CD8-positive, alpha-beta memory T cell (primary cell): ENCODE measurements at regions not wholly inside any gene's neighbourhood (a gene's known extent, or its start where the extent isn't known, plus 50 kb on each side); places are given as distances from the start of the nearest gene placed in this dataset.
"Not testable (repeated sequence)": the region's sequence is repeated elsewhere in the genome, so short reads cannot be mapped to it uniquely, and the experiment has no call there.

Experiments used
- CTCF ChIA-PET: fragments of 350-600 bp; sonication (Branson Sonifier 250); formaldehyde crosslinking; loops from one replicate; lab custom pipeline; 2021; ENCODE audit warnings: antibody characterized with exemption; lab: Charles Lee
- POLR2A ChIA-PET: fragments of 350-600 bp; sonication (Branson Sonifier 250); formaldehyde crosslinking; loops from one replicate; lab custom pipeline; 2021; ENCODE audit warnings: antibody characterized with exemption; lab: Charles Lee
- DNase-seq, 5 donors: peaks; one replicate each; pipeline versions ENCODE4 v3.0.0 to v3.0.0-alpha.2; 2020 to 2022; ENCODE audit warnings: mixed read lengths in 1 of 5
- H3K27ac ChIP-seq: one replicate; pipeline ENCODE4 v1.7.0; 2013; ENCODE audit warnings: low read depth, mild to moderate bottlenecking, low read length, moderate library complexity
- H3K27me3 ChIP-seq: 2 replicates; pipeline ENCODE4 v1.7.0; 2013; ENCODE audit warnings: low read length, mild to moderate bottlenecking; ENCODE audit not compliant: insufficient read depth, poor library complexity, severe bottlenecking
- H3K36me3 ChIP-seq: 2 replicates; pipeline ENCODE4 v1.7.0; 2013; ENCODE audit warnings: mild to moderate bottlenecking, low read length, moderate library complexity; ENCODE audit not compliant: insufficient read depth
- H3K4me1 ChIP-seq: 2 replicates; pipeline ENCODE4 v1.7.0; 2013; ENCODE audit warnings: mild to moderate bottlenecking, low read length, moderate library complexity; ENCODE audit not compliant: insufficient read depth
- H3K4me3 ChIP-seq: 2 replicates; pipeline ENCODE4 v1.7.0; 2013; ENCODE audit warnings: mild to moderate bottlenecking, low read length
- H3K9me3 ChIP-seq: 2 replicates; pipeline ENCODE4 v1.7.0; 2013; ENCODE audit warnings: mild to moderate bottlenecking, low read length
- H3K27ac Mint-ChIP-seq, 8 donors: one replicate each; pipeline ENCODE4 v1.8.0; 2020 to 2021; ENCODE audit warnings: mixed read lengths in 8 of 8, mild to moderate bottlenecking in 6 of 8, inconsistent platforms in 3 of 8, moderate library complexity in 3 of 8
- H3K27me3 Mint-ChIP-seq, 2 donors: one replicate each; pipeline ENCODE4 v1.8.0; 2020 to 2021; ENCODE audit warnings: mixed read lengths in 2 of 2, mild to moderate bottlenecking in 1 of 2, moderate library complexity in 1 of 2
- H3K36me3 Mint-ChIP-seq, 3 donors: one replicate each; pipeline ENCODE4 v1.8.0; 2020 to 2021; ENCODE audit warnings: mixed read lengths in 3 of 3, inconsistent platforms in 1 of 3, mild to moderate bottlenecking in 1 of 3
- H3K4me1 Mint-ChIP-seq, 3 donors: one replicate each; pipeline ENCODE4 v1.8.0; 2020 to 2021; ENCODE audit warnings: mixed read lengths in 3 of 3, inconsistent platforms in 1 of 3, mild to moderate bottlenecking in 1 of 3
- H3K4me3 Mint-ChIP-seq, 7 donors: one replicate each; pipeline ENCODE4 v1.8.0; 2020 to 2021; ENCODE audit warnings: mixed read lengths in 7 of 7, mild to moderate bottlenecking in 6 of 7, moderate library complexity in 4 of 7, inconsistent platforms in 2 of 7
- H3K9me3 Mint-ChIP-seq, 5 donors: one replicate each; pipeline ENCODE4 v1.8.0; 2020 to 2022; ENCODE audit warnings: mixed read lengths in 5 of 5, mild to moderate bottlenecking in 3 of 5, moderate library complexity in 2 of 5, inconsistent platforms in 1 of 5

DNA sequence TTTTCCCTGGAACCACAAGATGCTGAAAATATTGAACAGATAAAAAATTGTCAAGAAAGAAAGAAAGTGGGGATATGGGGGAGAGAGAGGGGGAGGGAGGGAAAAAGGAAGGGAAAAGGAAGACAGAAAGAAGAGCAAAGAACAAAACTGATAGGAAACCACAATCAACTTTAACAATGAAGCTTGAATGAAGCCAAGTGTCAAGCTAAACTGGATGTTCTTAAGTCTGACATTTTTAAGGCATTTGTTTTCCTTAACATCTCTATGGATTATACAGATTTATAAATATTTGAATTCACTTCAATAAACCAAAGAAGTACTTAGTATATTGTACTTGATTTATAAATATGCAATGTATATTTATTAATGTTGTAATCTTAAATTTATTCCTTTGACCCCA lies 197.6 kb upstream of the SMLR1 start:
- Mint-ChIP-seq H3K27ac (peak overlapping the region in 1 of 8 donors; percentile 0), H3K27me3 (peaks cover 0 to 3% of the 10 kb centered on the region in 2 donors), H3K9me3 (no peaks in the 10 kb centered on the region), H3K4me1 (peaks cover 0 to 15% (median 8%) of the 10 kb centered on the region in 3 donors), H3K4me3 (no peak overlapping the region), H3K36me3 (peaks cover 0 to 3% (median 0%) of the 10 kb centered on the region in 3 donors)
- Histone ChIP-seq H3K36me3 (no peaks in the 10 kb centered on the region), H3K4me1 (no peaks in the 10 kb centered on the region), H3K9me3 (no peaks in the 10 kb centered on the region), H3K4me3 (no peak overlapping the region), H3K27me3 (no peaks in the 10 kb centered on the region), H3K27ac (no peak overlapping the region)
- ChIA-PET CTCF (no interaction called here), POLR2A (no interaction called here)
- DNase-seq: no peak

DNA sequence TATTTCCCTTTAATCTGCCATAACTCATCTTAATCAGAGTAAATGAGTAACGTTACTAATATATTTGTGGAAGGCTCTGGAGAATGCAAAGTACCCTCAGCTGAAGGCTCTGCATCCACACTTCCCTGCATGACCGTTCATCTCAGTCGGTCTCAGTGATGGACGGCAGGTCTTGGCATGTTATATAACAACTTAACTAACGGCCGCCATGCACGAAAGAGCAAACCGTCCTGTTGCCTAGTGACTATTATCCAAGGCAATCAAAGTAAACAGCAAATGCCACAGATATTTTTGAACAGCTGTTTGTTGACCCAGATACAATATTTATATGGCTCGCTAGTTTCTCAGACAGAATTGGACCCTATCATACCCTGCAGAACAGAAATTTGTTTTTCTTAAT lies 194.9 kb upstream of the SMLR1 start:
- Mint-ChIP-seq H3K9me3 (peaks cover 0 to 12% (median 5%) of the 10 kb centered on the region in 5 donors), H3K36me3 (peaks cover 0 to 11% (median 0%) of the 10 kb centered on the region in 3 donors), H3K27ac (no peak overlapping the region), H3K4me1 (peaks cover 0 to 5% (median 0%) of the 10 kb centered on the region in 3 donors), H3K27me3 (no peaks in the 10 kb centered on the region), H3K4me3 (no peak overlapping the region)
- Histone ChIP-seq H3K4me1 (no peaks in the 10 kb centered on the region), H3K4me3 (no peak overlapping the region), H3K9me3 (no peaks in the 10 kb centered on the region), H3K36me3 (no peaks in the 10 kb centered on the region), H3K27me3 (no peaks in the 10 kb centered on the region), H3K27ac (no peak overlapping the region)
- DNase-seq: no peak
- CTCF ChIA-PET: no interaction called here
- POLR2A ChIA-PET: no interaction called here

DNA sequence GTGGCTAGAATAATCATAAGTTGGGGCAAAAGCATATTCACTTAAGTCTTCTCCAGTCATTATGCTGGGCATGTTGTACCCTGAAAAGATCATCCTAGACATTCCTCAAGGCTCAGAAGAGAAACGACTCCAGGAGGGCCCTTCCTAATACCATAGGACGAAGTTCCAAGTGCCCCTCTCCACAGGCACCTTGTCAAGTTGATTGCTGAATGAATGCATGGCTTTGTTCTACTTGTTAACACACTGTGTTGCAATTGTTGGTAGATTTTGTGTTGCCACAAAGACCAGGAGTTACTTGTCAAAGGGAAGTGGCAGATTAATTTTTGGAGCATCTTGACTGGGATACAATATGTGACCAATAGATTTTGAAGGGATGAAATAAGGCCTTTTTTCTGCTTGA lies 194.3 kb upstream of the SMLR1 start:
- DNase-seq: no peak
- no peak overlapping the region for H3K27ac ChIP-seq
- no peaks in the 10 kb centered on the region for H3K9me3 ChIP-seq
- H3K4me3 ChIP-seq: no peak overlapping the region
- peaks cover 0 to 5% (median 0%) of the 10 kb centered on the region in 3 donors for H3K4me1 Mint-ChIP-seq
- H3K4me3 Mint-ChIP-seq: no peak overlapping the region
- no peak overlapping the region for H3K27ac Mint-ChIP-seq
- H3K27me3 ChIP-seq: no peaks in the 10 kb centered on the region
- POLR2A ChIA-PET: no interaction called here
- no peaks in the 10 kb centered on the region for H3K27me3 Mint-ChIP-seq
- CTCF ChIA-PET: no interaction called here
- peaks cover 0 to 15% (median 0%) of the 10 kb centered on the region in 3 donors for H3K36me3 Mint-ChIP-seq
- peaks cover 3 to 12% (median 5%) of the 10 kb centered on the region in 5 donors for H3K9me3 Mint-ChIP-seq
- no peaks in the 10 kb centered on the region for H3K4me1 ChIP-seq
- H3K36me3 ChIP-seq: no peaks in the 10 kb centered on the region

DNA sequence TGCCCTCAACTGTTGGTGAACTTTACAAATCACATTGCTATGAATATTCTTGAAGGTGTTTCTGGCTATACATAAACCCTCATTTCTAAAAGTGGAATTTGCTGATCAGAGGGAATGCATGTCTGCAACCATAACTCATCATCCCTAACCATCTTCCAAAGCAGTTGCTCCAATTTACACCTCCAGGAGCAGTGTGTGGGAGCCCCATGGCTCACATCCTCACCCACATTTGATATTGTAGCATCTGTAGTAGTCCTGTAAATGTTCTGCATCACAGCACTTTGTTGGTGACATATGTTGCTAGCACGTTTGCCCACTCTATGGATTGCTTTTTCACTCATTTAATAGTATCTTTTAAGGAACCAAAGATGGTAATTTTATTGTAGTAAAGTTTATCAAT lies 183.8 kb upstream of the SMLR1 start:
- ChIA-PET POLR2A (no interaction called here), CTCF (no interaction called here)
- Mint-ChIP-seq H3K36me3 (peaks cover 0 to 23% (median 2%) of the 10 kb centered on the region in 3 donors), H3K4me1 (peaks cover 2 to 15% (median 5%) of the 10 kb centered on the region in 3 donors), H3K9me3 (peaks cover 10 to 31% (median 18%) of the 10 kb centered on the region in 5 donors), H3K27ac (no peak overlapping the region), H3K27me3 (peaks cover 0 to 5% of the 10 kb centered on the region in 2 donors), H3K4me3 (no peak overlapping the region)
- peaks cover 4% of the 10 kb centered on the region for H3K9me3 ChIP-seq
- no peak overlapping the region for H3K27ac ChIP-seq
- H3K4me3 ChIP-seq: no peak overlapping the region
- no peak for DNase-seq
- no peaks in the 10 kb centered on the region for H3K4me1 ChIP-seq
- H3K27me3 ChIP-seq: no peaks in the 10 kb centered on the region
- H3K36me3 ChIP-seq: no peaks in the 10 kb centered on the region

DNA sequence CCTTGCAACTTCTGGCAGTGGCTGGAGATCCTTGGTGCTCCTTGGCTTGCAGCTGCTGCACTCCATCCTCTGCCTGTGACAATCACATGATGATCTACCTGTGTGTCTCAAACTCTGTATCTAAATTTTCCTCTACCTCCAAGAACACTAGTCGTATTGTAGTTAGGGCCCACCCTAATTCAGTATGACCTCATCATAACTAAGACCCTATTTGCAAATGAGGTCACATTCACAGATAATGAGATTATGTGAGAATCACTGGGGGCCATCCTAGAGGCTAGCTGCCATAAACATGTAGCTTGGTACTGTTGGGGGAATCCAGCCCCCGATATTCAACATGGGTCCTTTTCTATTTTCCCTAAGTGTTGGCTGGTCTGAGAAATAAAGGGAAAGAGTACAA lies 183.0 kb upstream of the SMLR1 start:
- Mint-ChIP-seq H3K36me3 (peaks cover 0 to 23% (median 2%) of the 10 kb centered on the region in 3 donors), H3K4me3 (no peak overlapping the region), H3K27ac (peak overlapping the region in 1 of 8 donors; percentile 66)

DNA sequence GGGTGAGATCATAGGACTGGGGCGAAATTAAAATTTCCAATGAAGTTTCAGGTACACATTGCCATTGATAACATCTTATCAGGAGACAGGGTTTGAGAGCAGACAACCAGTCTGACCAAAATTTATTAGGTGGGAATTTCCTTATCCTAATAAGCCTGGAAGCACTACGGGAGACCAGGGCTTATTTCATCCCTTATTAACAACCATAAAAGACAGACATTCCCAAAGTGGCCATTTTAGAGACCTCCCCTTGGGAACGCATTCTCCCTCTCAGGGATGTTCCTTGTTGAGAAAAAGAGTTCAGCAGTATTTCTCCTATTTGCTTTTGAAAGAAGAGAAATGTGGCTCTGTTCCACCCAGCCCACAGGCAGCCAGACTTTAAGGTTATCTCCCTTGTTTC lies 182.4 kb upstream of the SMLR1 start:
- H3K4me3 ChIP-seq, H3K4me1 ChIP-seq, DNase-seq, H3K27ac ChIP-seq, H3K27ac Mint-ChIP-seq, POLR2A ChIA-PET, H3K36me3 ChIP-seq, H3K9me3 ChIP-seq, CTCF ChIA-PET, H3K4me3 Mint-ChIP-seq, H3K27me3 Mint-ChIP-seq, H3K27me3 ChIP-seq: not testable (repeated sequence)
- Mint-ChIP-seq H3K4me1 (peaks cover 2 to 15% (median 5%) of the 10 kb centered on the region in 3 donors), H3K9me3 (peaks cover 10 to 27% (median 18%) of the 10 kb centered on the region in 5 donors), H3K36me3 (peaks cover 0 to 23% (median 2%) of the 10 kb centered on the region in 3 donors)

More for the DNA sequence above, 183.0 kb upstream of the SMLR1 start:
- Histone ChIP-seq H3K27me3 (no peaks in the 10 kb centered on the region), H3K9me3 (peaks cover 4% of the 10 kb centered on the region), H3K4me3 (no peak overlapping the region), H3K36me3 (no peaks in the 10 kb centered on the region), H3K27ac (no peak overlapping the region), H3K4me1 (no peaks in the 10 kb centered on the region)
- Mint-ChIP-seq H3K4me1 (peaks cover 2 to 15% (median 5%) of the 10 kb centered on the region in 3 donors), H3K9me3 (peaks cover 10 to 29% (median 18%) of the 10 kb centered on the region in 5 donors), H3K27me3 (peaks cover 0 to 4% of the 10 kb centered on the region in 2 donors)
- CTCF ChIA-PET: no interaction called here
- POLR2A ChIA-PET: no interaction called here
- no peak for DNase-seq

DNA sequence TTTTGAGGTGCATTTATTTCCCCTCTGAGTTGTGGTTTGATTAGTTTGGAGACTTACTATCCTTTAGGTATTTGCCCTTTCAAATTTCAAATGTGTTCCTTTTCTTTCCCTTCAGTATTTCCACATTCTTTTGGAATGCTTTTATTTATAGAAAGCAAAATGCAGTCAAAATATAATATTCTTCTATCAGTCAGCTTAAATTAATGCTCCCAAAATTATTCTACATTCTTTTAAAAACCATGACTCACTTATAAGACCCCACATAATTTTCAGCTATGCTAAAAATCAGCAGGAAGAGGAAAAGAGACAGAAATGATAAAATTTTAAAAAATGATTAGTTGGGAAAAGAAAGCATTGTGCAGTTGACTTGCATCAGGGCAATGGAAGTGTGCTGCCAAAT lies 180.0 kb upstream of the SMLR1 start:
- DNase-seq: no peak
- H3K4me3 ChIP-seq: no peak overlapping the region
- peaks cover 4% of the 10 kb centered on the region for H3K9me3 ChIP-seq
- POLR2A ChIA-PET: no interaction called here
- no peaks in the 10 kb centered on the region for H3K27me3 ChIP-seq
- no peak overlapping the region for H3K27ac ChIP-seq
- CTCF ChIA-PET: interaction anchor here (1.4 kb wide), 1 partner anchor 51 kb away, joined by 3 read pairs; no protein-coding TSS in a partner anchor
- H3K4me1 Mint-ChIP-seq: peaks cover 0 to 3% (median 2%) of the 10 kb centered on the region in 3 donors
- H3K27ac Mint-ChIP-seq: no peak overlapping the region
- peaks cover 8 to 27% (median 17%) of the 10 kb centered on the region in 5 donors for H3K9me3 Mint-ChIP-seq
- peaks cover 0 to 23% (median 3%) of the 10 kb centered on the region in 3 donors for H3K36me3 Mint-ChIP-seq
- H3K27me3 Mint-ChIP-seq: no peaks in the 10 kb centered on the region
- no peaks in the 10 kb centered on the region for H3K4me1 ChIP-seq
- no peak overlapping the region for H3K4me3 Mint-ChIP-seq
- H3K36me3 ChIP-seq: no peaks in the 10 kb centered on the region

DNA sequence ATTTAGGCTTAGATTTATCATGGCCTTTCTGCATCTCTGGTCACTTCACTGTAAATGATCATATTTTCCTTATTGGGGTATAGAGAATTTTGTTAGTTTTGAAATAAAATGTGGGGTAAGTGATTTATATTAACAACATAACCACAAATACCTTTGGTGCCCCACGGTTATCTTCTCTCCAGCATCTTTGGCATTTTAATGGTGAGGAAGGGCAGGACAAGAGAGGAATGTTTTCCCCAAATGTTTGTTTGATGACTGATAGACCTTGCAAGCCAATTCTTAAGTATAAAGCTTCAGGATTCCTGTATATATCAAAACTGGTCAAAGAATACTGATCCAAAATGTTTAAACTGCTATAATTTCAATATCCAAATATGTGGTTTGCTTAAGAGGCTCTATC lies 171.6 kb upstream of the SMLR1 start:
- H3K27ac ChIP-seq: no peak overlapping the region
- Mint-ChIP-seq H3K4me3 (no peak overlapping the region), H3K36me3 (peaks cover 0 to 2% (median 0%) of the 10 kb centered on the region in 3 donors), H3K4me1 (peaks cover 0 to 2% (median 0%) of the 10 kb centered on the region in 3 donors), H3K27me3 (no peaks in the 10 kb centered on the region), H3K27ac (no peak overlapping the region), H3K9me3 (no peaks in the 10 kb centered on the region)
- ChIA-PET POLR2A (no interaction called here), CTCF (no interaction called here)
- H3K27me3 ChIP-seq: no peaks in the 10 kb centered on the region
- DNase-seq: no peak
- H3K4me3 ChIP-seq: no peak overlapping the region
- H3K4me1 ChIP-seq: no peaks in the 10 kb centered on the region
- H3K36me3 ChIP-seq: no peaks in the 10 kb centered on the region
- no peaks in the 10 kb centered on the region for H3K9me3 ChIP-seq
